Activated T-helper 1 cell treated with anti-CD3 and anti-CD28 coated beads, Interleukin-12 subunit alpha, Interleukin-12 subunit beta, Interleukin-2, Interleukin-4 antibody, amounts not matched to agents 30 ng/mL and 10 ng/mL and 1 ng/mL, durations not matched to agents 14 hours and 24 hours and 36 hours (primary cell): ENCODE measurements at regions not wholly inside any gene's neighbourhood (a gene's known extent, or its start where the extent isn't known, plus 50 kb on each side); places are given as distances from the start of the nearest gene placed in this dataset.

ENCODE experiments used
- DNase-seq: peaks from one replicate; pipeline ENCODE4 v3.0.0; 2021; ENCODE audit warnings: low spot score
- H3K27ac Mint-ChIP-seq: one replicate; pipeline ENCODE4 v1.8.0; 2021; ENCODE audit warnings: mild to moderate bottlenecking, mixed read lengths
- H3K27me3 Mint-ChIP-seq: one replicate; pipeline ENCODE4 v1.8.0; 2022; ENCODE audit warnings: mild to moderate bottlenecking, moderate library complexity, mixed read lengths; ENCODE audit not compliant: insufficient read depth
- H3K36me3 Mint-ChIP-seq: one replicate; pipeline ENCODE4 v1.8.0; 2021; ENCODE audit warnings: low read depth, mixed read lengths
- H3K4me1 Mint-ChIP-seq: one replicate; pipeline ENCODE4 v1.8.0; 2021; ENCODE audit warnings: low read depth, mixed read lengths
- H3K4me3 Mint-ChIP-seq: one replicate; pipeline ENCODE4 v1.8.0; 2021; ENCODE audit warnings: mild to moderate bottlenecking, moderate library complexity, mixed read lengths
- H3K9me3 Mint-ChIP-seq: one replicate; pipeline ENCODE4 v1.8.0; 2021; ENCODE audit warnings: mixed read lengths
- intact Hi-C: fragments of 100-400 bp; cut with micrococcal nuclease; formaldehyde crosslinking; loops from one replicate; pipeline ENCODE4 v1.15.1; 2024

GRCh38 chr22:48278620-48279460 lies 1516.4 kb downstream of the TBC1D22A start:
- intact Hi-C loops, result no loop called here
- Mint-ChIP-seq H3K4me1 (no peaks in the 10 kb centered on the region), H3K27me3 (no peaks in the 10 kb centered on the region), H3K4me3 (no peak overlapping the region), H3K9me3 (no peaks in the 10 kb centered on the region), H3K27ac (no peak overlapping the region), H3K36me3 (no peaks in the 10 kb centered on the region)
- no peak for DNase-seq

GRCh38 chr22:48277868-48278581 lies 1515.6 kb downstream of the TBC1D22A start:
- no peak overlapping the region for H3K4me3 Mint-ChIP-seq
- no peaks in the 10 kb centered on the region for H3K36me3 Mint-ChIP-seq
- H3K27me3 Mint-ChIP-seq, result no peaks in the 10 kb centered on the region
- no peak for DNase-seq
- no peaks in the 10 kb centered on the region for H3K9me3 Mint-ChIP-seq
- no peaks in the 10 kb centered on the region for H3K4me1 Mint-ChIP-seq
- intact Hi-C loops, result no loop called here
- no peak overlapping the region for H3K27ac Mint-ChIP-seq

GRCh38 chr22:48276994-48277867 lies 1514.8 kb downstream of the TBC1D22A start:
- DNase-seq, result no peak
- no peak overlapping the region for H3K4me3 Mint-ChIP-seq
- H3K4me1 Mint-ChIP-seq, result no peaks in the 10 kb centered on the region
- no peak overlapping the region for H3K27ac Mint-ChIP-seq
- no peaks in the 10 kb centered on the region for H3K36me3 Mint-ChIP-seq
- intact Hi-C loops, result no loop called here
- no peaks in the 10 kb centered on the region for H3K27me3 Mint-ChIP-seq
- H3K9me3 Mint-ChIP-seq, result no peaks in the 10 kb centered on the region

- no peaks in the 10 kb centered on the region for H3K36me3 Mint-ChIP-seq
- intact Hi-C loops, result no loop called here
Observed at GRCh38 chr22:48275412-48275811, 1513.0 kb downstream of the TBC1D22A start.

GRCh38 chr22:48270731-48271130 lies 1508.3 kb downstream of the TBC1D22A start:
- no peak overlapping the region for H3K27ac Mint-ChIP-seq
- intact Hi-C loops, result no loop called here
- no peaks in the 10 kb centered on the region for H3K4me1 Mint-ChIP-seq
- no peak for DNase-seq
- H3K4me3 Mint-ChIP-seq, result no peak overlapping the region
- no peaks in the 10 kb centered on the region for H3K27me3 Mint-ChIP-seq
- H3K9me3 Mint-ChIP-seq, result no peaks in the 10 kb centered on the region
- no peaks in the 10 kb centered on the region for H3K36me3 Mint-ChIP-seq

More at GRCh38 chr22:48275412-48275811, 1513.0 kb downstream of the TBC1D22A start:
- no peak for DNase-seq
- Mint-ChIP-seq H3K9me3 (no peaks in the 10 kb centered on the region), H3K4me1 (no peaks in the 10 kb centered on the region), H3K27ac (no peak overlapping the region), H3K4me3 (no peak overlapping the region), H3K27me3 (no peaks in the 10 kb centered on the region)

GRCh38 chr22:48268771-48269552 lies 1506.5 kb downstream of the TBC1D22A start:
- Mint-ChIP-seq H3K4me3 (no peak overlapping the region), H3K36me3 (no peaks in the 10 kb centered on the region), H3K4me1 (no peaks in the 10 kb centered on the region), H3K27ac (no peak overlapping the region), H3K9me3 (no peaks in the 10 kb centered on the region), H3K27me3 (no peaks in the 10 kb centered on the region)
- DNase-seq, result no peak
- intact Hi-C loops, result no loop called here

GRCh38 chr22:48268293-48268692 lies 1505.8 kb downstream of the TBC1D22A start:
- H3K4me1 Mint-ChIP-seq, result no peaks in the 10 kb centered on the region
- no peak for DNase-seq
- H3K9me3 Mint-ChIP-seq, result no peaks in the 10 kb centered on the region
- H3K4me3 Mint-ChIP-seq, result no peak overlapping the region
- H3K27me3 Mint-ChIP-seq, result no peaks in the 10 kb centered on the region
- intact Hi-C loops, result no loop called here
- no peak overlapping the region for H3K27ac Mint-ChIP-seq
- no peaks in the 10 kb centered on the region for H3K36me3 Mint-ChIP-seq

GRCh38 chr22:48267681-48268080 lies 1505.2 kb downstream of the TBC1D22A start:
- no peaks in the 10 kb centered on the region for H3K9me3 Mint-ChIP-seq
- H3K27me3 Mint-ChIP-seq, result no peaks in the 10 kb centered on the region
- H3K27ac Mint-ChIP-seq, result no peak overlapping the region
- no peak overlapping the region for H3K4me3 Mint-ChIP-seq
- H3K4me1 Mint-ChIP-seq, result no peaks in the 10 kb centered on the region
- no peak for DNase-seq
- intact Hi-C loops, result no loop called here
- H3K36me3 Mint-ChIP-seq, result no peaks in the 10 kb centered on the region

GRCh38 chr22:48265000-48265625 lies 1502.7 kb downstream of the TBC1D22A start:
- H3K36me3 Mint-ChIP-seq, result no peaks in the 10 kb centered on the region
- no peaks in the 10 kb centered on the region for H3K9me3 Mint-ChIP-seq
- DNase-seq, result no peak
- H3K27ac Mint-ChIP-seq, result no peak overlapping the region
- H3K4me1 Mint-ChIP-seq, result no peaks in the 10 kb centered on the region
- intact Hi-C loops, result no loop called here
- no peaks in the 10 kb centered on the region for H3K27me3 Mint-ChIP-seq
- H3K4me3 Mint-ChIP-seq, result no peak overlapping the region

GRCh38 chr22:48264586-48264985 lies 1502.1 kb downstream of the TBC1D22A start:
- no peaks in the 10 kb centered on the region for H3K9me3 Mint-ChIP-seq
- H3K4me1 Mint-ChIP-seq, result no peaks in the 10 kb centered on the region
- H3K36me3 Mint-ChIP-seq, result no peaks in the 10 kb centered on the region

GRCh38 chr22:48263791-48264351 lies 1501.4 kb downstream of the TBC1D22A start:
- intact Hi-C loops, result no loop called here
- H3K9me3 Mint-ChIP-seq, result no peaks in the 10 kb centered on the region
- no peaks in the 10 kb centered on the region for H3K4me1 Mint-ChIP-seq

More at GRCh38 chr22:48264586-48264985, 1502.1 kb downstream of the TBC1D22A start:
- no peak for DNase-seq
- Mint-ChIP-seq H3K4me3 (no peak overlapping the region), H3K27me3 (no peaks in the 10 kb centered on the region), H3K27ac (no peak overlapping the region)
- intact Hi-C loops, result no loop called here

GRCh38 chr22:48263431-48263765 lies 1500.9 kb downstream of the TBC1D22A start:
- H3K27ac Mint-ChIP-seq, result no peak overlapping the region
- no peaks in the 10 kb centered on the region for H3K9me3 Mint-ChIP-seq
- H3K36me3 Mint-ChIP-seq, result no peaks in the 10 kb centered on the region
- no peak overlapping the region for H3K4me3 Mint-ChIP-seq
- H3K27me3 Mint-ChIP-seq, result no peaks in the 10 kb centered on the region
- intact Hi-C loops, result no loop called here
- no peak for DNase-seq
- H3K4me1 Mint-ChIP-seq, result no peaks in the 10 kb centered on the region

More at GRCh38 chr22:48263791-48264351, 1501.4 kb downstream of the TBC1D22A start:
- no peak for DNase-seq
- Mint-ChIP-seq H3K27ac (no peak overlapping the region), H3K27me3 (no peaks in the 10 kb centered on the region), H3K4me3 (no peak overlapping the region), H3K36me3 (no peaks in the 10 kb centered on the region)
